Posterior vena cava (tissue), 2 donors: ENCODE measurements at regions not wholly inside any gene's neighbourhood (a gene's known extent, or its start where the extent isn't known, plus 50 kb on each side); places are given as distances from the start of the nearest gene placed in this dataset.
"Not testable (repeated sequence)": the region's sequence is repeated elsewhere in the genome, so short reads cannot be mapped to it uniquely, and the experiment has no call there.

ENCODE experiments used
- DNase-seq: peaks from one replicate; pipeline ENCODE4 v3.0.0-alpha.2; 2020; ENCODE audit warnings: low spot score
- intact Hi-C, 2 donors: fragments of 100-400 bp; cut with DNase I; formaldehyde crosslinking; loops; one replicate each; pipeline versions ENCODE4 v1.14.1 to v1.14.2; 2022 to 2023
- donor health status: DM: yes; HTN: yes; CAD: no.
- donor health status: DM: yes; HTN: yes; CAD: no.

GRCh38 chr15:75765551-75766305 lies 53.1 kb upstream of the CSPG4 start:
- peak; percentile 60 for DNase-seq
- intact Hi-C loops = loop anchor here in 1 of 2 donors (5.0 kb wide), 1 partner anchor 1948 kb away; no protein-coding TSS in a partner anchor

DNA sequence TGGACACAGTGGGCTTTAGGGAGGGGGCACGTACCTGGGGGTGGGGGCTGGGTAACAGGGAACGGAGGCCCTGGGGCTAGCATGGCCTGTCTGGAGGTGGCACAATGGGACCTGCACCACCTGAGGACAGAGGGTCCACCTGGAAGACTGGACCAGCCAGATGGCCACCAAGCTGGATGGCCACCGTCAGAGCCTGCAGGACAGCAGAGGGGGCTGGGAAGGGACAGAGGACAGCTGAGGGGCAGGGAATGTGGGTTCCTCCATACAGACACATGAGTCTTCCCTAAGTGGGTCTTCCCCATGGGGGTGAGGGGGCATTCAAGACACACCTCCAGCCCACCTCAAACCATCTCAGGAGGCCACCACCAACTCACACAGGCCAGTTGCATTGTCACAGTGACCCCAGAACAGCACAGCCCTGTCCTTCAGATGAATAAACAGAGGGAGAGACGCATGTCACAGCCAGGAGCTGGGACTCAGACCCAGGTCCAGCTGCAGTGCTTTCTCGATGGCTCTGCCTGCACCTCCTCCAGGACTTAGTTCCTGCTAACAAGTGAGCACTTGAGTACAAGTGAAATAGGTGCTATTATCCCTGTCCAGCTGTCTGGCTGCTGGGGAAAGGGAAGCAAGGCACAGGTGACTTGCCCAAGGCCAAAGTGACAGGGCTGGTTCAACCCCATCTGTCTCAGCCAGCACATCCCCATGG lies 52.4 kb upstream of the CSPG4 start:
- DNase-seq = not testable (repeated sequence)
- intact Hi-C loops = loop anchor here in 1 of 2 donors (5.0 kb wide), 2 partner anchors 1133 to 1948 kb away; no protein-coding TSS in a partner anchor

- intact Hi-C loops = loop anchor here in 1 of 2 donors (5.0 kb wide), 1 partner anchor 1132 kb away; no protein-coding TSS in a partner anchor
- peak; percentile 54 for DNase-seq
Observed at GRCh38 chr15:75763635-75764600, 51.3 kb upstream of the CSPG4 start.

DNA sequence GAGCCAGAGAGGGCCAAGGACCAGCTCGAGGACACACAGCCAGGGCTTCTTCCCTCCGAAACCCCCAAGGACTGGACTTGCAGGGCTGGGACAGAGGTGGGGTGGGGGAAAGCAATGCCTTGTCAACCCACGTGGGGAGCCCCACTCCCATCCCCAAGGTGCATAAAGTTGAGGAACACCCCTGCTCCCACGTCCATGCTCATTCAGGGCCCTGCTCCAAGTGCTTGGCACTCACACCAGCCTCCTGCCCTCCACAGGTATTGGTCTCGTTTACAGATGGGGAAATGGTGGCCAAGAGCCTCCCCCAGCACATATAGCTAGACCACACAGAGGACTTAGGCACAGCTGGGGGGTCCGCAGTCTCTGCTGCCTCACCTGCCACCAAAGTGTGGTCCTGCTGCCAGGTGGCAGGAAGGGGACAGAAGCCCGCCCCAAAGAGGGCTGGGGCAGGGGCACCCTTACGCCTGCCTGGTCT lies 50.5 kb upstream of the CSPG4 start:
- intact Hi-C loops = loop anchor here in 1 of 2 donors (5.0 kb wide), 1 partner anchor 1131 kb away; no protein-coding TSS in a partner anchor
- DNase-seq = peak; percentile 67
